WTC11 (cell line): ENCODE measurements at regions not wholly inside any gene's neighbourhood (a gene's known extent, or its start where the extent isn't known, plus 50 kb on each side); places are given as distances from the start of the nearest gene placed in this dataset.

Source experiments
- CTCF ChIP-seq: fragments of 200-600 bp; IDR thresholded peaks from 2 replicates; pipeline ENCODE4 v1.8.0; 2022; ENCODE audit warnings: antibody characterized with exemption
- E2F1 ChIP-seq: sonication (generic); formaldehyde crosslinking; IDR thresholded peaks from 2 replicates; pipeline ENCODE4 v1.8.0; 2022; ENCODE audit warnings: mild to moderate bottlenecking, missing genetic modification reagents
- ESRRA ChIP-seq: sonication (generic); formaldehyde crosslinking; IDR thresholded peaks from 2 replicates; pipeline ENCODE4 v1.8.1; 2022; ENCODE audit warnings: mild to moderate bottlenecking, missing genetic modification reagents, borderline replicate concordance
- PRDM15 ChIP-seq: sonication (generic); formaldehyde crosslinking; IDR thresholded peaks from 2 replicates; pipeline ENCODE4 v1.8.0; 2022; ENCODE audit warnings: missing genetic modification reagents
- SMAD3 ChIP-seq: sonication (generic); formaldehyde crosslinking; IDR thresholded peaks from 2 replicates; pipeline ENCODE4 v1.8.0; 2022; ENCODE audit warnings: missing genetic modification reagents, mild to moderate bottlenecking, borderline replicate concordance
- USF2 ChIP-seq: sonication (generic); formaldehyde crosslinking; IDR thresholded peaks from 2 replicates; pipeline ENCODE4 v1.8.1; 2023; ENCODE audit warnings: mild to moderate bottlenecking, missing genetic modification reagents, moderate library complexity

GRCh38 chr1:106780806-106781569 is 275.5 kb upstream of the PRMT6 start:
- TF ChIP-seq E2F1 (CRISPR knock-in tag) (no peak), CTCF (no peak), SMAD3 (no peak), ESRRA (CRISPR knock-in tag) (no peak), USF2 (CRISPR knock-in tag) (no peak), PRDM15 (no peak)
